Stimulated activated CD4-positive, alpha-beta T cell treated with anti-CD3 and anti-CD28 coated beads, TNF-alpha, amount 100 ng/mL, for 1 hour (primary cell): ENCODE measurements at regions not wholly inside any gene's neighbourhood (a gene's known extent, or its start where the extent isn't known, plus 50 kb on each side); places are given as distances from the start of the nearest gene placed in this dataset.

Source experiments
- DNase-seq, 3 donors: peaks; one replicate each; pipeline ENCODE4 v3.0.0-alpha.2; 2020; ENCODE audit warnings: low read depth in 3 of 3, low spot score in 1 of 3

DNA sequence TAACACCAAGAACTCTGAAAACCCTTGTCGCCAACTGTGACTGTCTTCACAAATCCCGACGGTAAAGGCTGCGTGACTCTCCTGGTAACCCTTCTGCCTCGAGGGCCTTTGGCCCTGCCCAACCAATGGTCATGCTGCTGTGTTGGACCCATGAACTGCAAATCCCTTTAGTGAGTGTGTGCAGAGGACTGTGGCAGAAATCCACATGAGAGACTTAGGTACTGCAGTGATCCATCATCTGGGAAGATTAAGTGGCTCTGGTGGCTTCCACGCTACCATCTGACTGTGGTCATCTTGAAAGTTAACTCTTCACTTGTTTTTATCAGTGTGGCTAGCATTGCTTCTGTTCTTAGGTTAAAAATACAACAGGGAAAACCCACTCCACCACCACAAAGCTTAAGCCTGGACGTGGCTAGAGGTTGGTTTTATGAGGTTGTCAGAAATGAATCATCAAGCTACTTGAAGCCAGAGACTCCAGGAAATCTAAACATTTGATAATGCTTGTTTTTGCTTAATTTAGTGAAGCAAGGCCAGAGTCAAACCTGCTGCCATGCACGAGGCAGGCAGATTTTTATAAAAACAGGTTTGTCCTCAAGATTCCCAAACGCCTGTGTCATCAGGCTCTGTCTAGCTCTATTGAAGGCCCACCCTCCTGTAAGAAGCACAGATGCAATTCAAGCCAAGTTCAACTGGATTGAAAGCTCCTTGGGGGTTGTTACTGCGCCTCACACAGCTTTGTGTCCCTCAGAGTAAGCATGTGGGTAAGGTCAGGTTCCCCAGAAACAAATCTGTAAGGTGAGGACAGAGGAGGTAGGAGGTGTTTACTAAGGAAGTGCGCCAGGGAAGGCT is 52.7 kb upstream of the ERCC6L2 start:
- DNase-seq: no peak

DNA sequence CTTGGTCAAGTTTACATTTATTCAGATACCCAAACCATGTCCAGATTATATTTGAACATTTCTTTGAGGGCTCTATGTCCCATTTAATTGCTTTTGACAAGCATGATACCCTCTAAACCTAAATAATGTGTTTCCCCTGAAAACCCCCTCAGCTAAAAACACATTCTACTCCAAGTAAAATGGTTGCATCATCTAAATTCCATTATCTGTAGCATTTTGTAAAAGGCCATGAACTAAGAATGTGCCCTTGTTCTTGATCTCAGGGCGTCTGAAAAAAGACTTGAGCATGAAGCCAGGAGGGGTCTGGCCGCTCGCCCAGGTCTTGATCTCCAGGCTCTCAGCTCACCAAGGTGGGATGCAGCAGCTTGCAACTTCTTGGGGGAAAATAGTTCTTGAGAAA is 53.5 kb upstream of the ERCC6L2 start:
- no peak for DNase-seq

DNA sequence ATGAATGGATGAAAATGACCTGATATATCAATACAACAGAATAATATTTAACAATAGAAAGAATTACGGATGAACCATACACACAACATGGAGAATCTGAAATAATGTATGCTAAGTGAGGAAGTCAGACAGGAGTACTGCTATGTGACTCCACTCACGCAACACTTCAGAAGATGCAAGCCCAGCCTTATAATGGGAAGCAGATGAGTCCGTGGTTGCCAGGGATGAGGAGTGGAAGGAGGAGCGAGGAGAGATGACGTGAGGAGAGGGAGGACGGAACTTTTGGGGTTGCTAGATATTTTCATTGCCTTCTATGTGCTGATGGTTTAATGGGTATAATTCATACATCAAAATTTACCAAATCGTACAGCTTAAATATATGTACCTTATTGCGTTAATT is 55.4 kb upstream of the ERCC6L2 start:
- no peak for DNase-seq

DNA sequence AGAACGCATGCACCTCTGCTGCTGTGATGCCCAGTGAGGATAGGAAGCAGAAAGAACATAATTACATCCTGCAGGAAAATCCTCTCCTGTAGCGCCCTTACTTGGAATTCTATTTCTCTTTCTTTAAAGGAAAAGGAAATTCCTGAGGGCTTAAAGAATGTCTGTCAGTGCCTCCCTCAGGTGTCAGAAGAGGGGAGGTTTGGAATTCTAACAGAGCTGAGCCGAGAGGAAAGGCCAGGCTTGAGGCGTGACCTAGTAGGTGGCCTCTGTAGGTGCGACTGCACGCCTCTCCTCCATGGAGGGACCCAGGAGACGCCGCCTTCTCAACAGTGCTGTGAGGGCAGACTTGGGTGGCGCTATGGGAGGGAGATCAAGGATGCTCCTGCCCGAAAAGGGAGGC is 55.9 kb upstream of the ERCC6L2 start:
- DNase-seq: no peak

- DNase-seq: no peak
These were observed 58.3 kb upstream of the ERCC6L2 start for GRCh38 chr9:95817205-95817604.

- no peak for DNase-seq
These were observed 58.8 kb upstream of the ERCC6L2 start for GRCh38 chr9:95816716-95817115.

DNA sequence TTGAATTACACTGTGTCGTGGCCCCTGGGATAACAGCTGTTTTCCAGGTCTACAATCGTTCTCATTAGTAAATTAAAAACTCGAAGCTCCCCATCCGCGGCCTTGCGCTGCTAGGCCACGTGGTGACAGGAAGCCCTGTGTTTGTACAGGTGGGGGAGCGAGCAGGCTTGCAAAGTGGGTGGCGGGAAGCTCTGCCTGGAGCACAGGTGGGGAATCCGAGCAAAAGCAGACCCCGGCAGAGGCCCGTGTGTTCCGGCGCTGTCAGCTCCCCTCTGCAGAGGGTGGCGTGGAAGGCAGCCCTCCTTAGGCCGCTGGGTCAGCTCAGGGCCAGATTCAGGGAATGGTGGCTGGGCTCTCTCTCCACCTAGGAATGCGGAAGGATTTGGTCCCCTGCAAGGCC is 59.5 kb upstream of the ERCC6L2 start:
- no peak for DNase-seq

DNA sequence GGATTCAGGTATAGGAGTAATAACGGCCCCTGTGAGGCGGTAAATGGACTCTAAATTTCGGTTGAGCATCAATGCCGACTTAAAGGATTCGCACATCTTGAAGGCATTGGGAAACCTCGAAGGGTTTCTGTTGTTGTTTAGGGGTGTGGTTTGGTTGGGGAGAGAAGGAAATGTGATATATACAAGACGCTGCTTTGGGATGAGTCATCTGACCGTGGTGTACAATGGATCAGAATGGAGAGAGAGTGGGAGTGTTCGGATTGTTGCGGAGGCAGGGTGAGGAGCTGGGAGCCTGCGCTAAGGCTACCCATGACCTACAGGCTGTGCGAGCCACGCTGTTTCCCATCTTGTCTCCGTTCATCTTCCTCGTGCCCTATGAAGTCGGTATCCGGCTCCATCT is 60.4 kb upstream of the ERCC6L2 start:
- no peak for DNase-seq

GRCh38 chr9:95813923-95814322 is 61.6 kb upstream of the ERCC6L2 start:
- DNase-seq: no peak

DNA sequence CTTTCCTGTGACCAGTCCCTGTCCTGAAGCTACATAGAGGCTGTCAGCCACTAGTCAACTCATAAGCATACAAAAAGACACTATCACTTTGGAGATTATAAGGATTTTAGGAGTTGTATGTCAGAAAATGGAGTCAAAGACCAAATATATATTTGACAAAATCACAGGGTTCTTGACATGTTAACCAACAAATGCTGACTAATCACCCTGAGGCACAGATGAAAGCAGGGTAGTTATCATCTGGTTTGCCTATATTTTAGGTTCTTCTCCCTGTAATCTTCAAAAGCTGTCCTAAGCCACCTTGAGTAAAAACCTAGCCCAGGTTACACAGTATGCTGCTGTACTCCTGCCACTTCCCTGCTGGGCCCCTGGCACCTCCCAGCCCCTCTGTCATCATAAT is 64.7 kb upstream of the ERCC6L2 start:
- no peak for DNase-seq

GRCh38 chr9:95810133-95810532 is 65.4 kb upstream of the ERCC6L2 start:
- no peak for DNase-seq

- DNase-seq: no peak
These were observed 65.8 kb upstream of the ERCC6L2 start for GRCh38 chr9:95809686-95810085.

- no peak for DNase-seq
These were observed 67.5 kb upstream of the ERCC6L2 start for GRCh38 chr9:95808011-95808410.

- no peak for DNase-seq
These were observed 68.1 kb upstream of the ERCC6L2 start for GRCh38 chr9:95807326-95807947.

DNA sequence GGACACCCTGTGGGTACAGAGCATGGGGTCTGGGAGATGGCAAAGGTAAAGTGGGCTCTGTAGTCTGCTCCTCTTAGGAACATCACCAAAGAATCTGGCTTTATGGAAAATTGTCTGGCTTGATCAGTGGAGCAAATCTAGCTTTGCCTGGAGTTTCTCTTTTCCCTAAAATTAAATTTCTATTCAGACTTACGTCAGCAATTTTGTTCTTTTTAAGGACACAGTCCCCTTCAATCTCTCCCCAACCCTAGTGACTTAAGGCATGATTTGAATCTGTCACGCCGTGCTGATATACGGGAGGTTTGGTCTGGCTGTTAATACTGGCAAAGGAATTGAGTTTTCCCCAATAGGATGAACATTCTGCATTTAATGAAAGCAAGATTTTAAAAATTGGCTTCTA is 72.3 kb upstream of the ERCC6L2 start:
- no peak for DNase-seq

GRCh38 chr9:95801797-95802196 is 73.7 kb upstream of the ERCC6L2 start:
- DNase-seq: no peak

- no peak for DNase-seq
These were observed 79.5 kb upstream of the ERCC6L2 start for GRCh38 chr9:95796029-95796428.

DNA sequence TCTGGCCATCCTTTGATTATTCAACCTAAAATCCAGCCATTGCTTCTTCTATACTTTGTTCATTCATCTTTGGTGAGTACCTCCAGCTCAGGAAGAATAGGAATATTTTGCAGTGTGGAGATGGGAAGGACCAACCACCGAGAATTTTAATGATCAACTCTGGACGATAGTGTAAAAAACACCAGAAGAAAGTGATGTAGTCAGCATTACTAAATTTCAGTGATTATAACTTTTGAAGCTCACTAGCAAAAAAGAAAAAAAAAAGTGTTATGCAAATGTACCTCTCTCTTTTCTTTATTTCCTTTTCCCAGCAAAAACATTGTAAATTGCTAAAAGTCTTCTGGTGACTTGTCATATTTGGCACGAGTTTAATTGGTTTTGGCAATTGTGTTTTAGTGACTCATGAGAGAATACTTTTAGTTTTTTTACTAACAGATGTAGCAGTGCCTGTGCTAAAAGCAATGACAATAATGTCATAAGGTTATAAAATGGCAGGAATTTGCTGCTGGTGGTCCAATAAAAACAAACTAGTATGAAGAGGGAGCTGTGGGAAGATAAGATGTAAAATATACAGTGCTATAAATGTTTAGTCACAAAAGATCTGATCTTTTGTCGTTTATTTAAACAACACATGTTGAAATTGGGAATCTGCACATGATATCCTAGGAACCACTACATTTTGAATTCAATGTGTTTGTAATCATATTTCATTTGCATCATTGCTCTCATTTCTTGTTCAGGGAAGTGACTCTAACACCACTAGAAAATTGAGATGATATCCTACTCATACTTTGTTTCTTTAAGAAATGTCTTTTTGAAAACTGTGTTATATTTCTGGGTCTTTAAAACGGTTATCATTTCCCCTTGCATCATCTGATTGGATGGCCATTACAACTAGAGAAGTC is 81.3 kb upstream of the ERCC6L2 start:
- DNase-seq: no peak

DNA sequence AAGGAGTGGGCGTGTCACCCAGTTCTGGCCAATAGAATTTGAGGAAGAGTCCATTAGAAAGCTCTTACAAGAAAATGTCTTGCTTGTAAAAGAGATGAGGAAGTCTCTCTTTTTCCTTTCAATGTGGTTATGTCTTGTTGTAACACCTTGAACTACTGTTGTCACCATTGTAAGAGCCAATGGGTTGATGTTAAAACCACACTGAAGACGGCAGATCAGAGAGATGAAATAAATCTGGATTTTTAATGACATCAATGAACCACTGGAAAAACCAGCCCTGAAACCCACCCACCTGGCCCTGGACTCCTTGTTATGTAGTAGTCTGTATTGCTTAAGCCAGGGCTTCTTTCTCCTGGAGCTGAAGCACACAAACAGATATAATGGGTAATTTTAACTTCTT is 83.8 kb upstream of the ERCC6L2 start:
- no peak for DNase-seq

- DNase-seq: no peak
These were observed 84.2 kb upstream of the ERCC6L2 start for GRCh38 chr9:95791286-95791685.

- DNase-seq: no peak
These were observed 86.9 kb upstream of the ERCC6L2 start for GRCh38 chr9:95788521-95788991.

- no peak for DNase-seq
These were observed 87.5 kb upstream of the ERCC6L2 start for GRCh38 chr9:95788021-95788420.
